HG02870 (cell line): ENCODE measurements at regions not wholly inside any gene's neighbourhood (a gene's known extent, or its start where the extent isn't known, plus 50 kb on each side); places are given as distances from the start of the nearest gene placed in this dataset.

Source experiments
- ATAC-seq: cut with Tn5 transposase; IDR thresholded peaks from one replicate; pipeline ENCODE4 v1.9.1; 2021; ENCODE audit warnings: mild to moderate bottlenecking, moderate library complexity; ENCODE audit not compliant: unreplicated experiment

GRCh38 chr1:235925016-235925415 lies 58.3 kb upstream of the LYST start:
- ATAC-seq = no peak

GRCh38 chr1:235923466-235924021 lies 56.8 kb upstream of the LYST start:
- ATAC-seq = peak; percentile 50

- no peak for ATAC-seq
Measured at GRCh38 chr1:235920596-235921375, 54.1 kb upstream of the LYST start.

DNA sequence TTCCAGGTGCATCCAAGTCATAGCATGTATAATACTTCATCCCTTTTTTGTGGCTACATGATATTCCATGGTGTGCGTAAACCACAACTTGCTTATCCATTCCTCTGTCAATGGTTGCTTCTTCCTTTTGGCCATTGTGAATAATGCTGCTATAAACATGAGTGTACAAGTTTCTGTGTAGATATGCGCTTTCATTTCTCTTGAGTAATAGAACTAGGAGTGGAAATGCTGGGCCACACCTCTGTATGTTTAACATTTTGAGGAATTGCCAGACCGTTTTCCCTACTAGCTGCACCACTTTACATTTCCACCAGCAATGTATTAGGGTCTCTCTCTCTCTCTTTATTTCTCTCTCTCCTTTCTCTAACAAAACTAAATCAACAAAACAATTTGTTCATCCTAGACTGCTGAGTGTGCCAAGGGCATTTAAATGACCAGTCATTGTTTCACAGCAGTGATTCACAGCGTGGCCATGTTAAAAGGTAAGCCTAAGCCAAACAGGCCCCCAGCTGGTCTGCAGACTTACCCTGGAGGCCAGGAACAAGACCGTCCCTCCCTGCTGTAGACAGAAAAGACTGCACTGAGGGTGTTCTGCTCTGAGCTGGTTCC lies 53.2 kb upstream of the LYST start:
- no peak for ATAC-seq

DNA sequence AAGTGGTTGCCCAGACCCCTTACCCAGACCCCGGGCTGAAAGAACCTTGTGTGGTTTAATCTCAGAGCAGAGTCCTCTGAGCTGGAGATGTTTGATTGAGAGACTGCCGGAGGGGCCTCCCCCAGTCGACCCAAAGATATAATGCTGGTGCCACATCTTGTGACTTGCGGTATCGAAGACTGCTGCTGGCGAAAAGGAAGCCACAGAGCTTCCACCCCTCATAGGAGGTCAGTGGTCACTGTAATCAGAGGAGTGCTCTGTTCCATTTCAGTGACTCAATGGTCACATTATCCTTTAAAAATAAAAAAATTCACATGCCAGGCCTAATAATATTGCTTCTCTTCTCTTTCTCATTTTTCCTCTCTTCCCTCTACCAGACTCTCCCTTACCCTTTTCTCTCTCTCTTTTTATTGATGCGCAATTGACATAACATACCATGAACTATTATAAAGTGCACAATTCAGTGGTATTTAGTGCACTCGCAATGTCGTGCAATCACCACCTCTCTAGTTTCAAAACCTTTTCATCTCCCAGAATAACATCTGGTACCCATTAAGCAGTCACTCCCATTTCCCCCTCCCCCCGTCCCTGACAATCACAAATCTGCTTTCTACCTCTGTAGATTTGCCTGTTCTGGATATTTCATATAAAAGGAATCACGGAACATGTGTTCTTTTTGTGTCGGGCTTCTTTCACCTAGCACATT lies 52.6 kb upstream of the LYST start:
- ATAC-seq = no peak

- ATAC-seq = no peak
Measured at GRCh38 chr1:235918465-235918864, 51.8 kb upstream of the LYST start.

GRCh38 chr1:235918032-235918431 lies 51.3 kb upstream of the LYST start:
- ATAC-seq = no peak

DNA sequence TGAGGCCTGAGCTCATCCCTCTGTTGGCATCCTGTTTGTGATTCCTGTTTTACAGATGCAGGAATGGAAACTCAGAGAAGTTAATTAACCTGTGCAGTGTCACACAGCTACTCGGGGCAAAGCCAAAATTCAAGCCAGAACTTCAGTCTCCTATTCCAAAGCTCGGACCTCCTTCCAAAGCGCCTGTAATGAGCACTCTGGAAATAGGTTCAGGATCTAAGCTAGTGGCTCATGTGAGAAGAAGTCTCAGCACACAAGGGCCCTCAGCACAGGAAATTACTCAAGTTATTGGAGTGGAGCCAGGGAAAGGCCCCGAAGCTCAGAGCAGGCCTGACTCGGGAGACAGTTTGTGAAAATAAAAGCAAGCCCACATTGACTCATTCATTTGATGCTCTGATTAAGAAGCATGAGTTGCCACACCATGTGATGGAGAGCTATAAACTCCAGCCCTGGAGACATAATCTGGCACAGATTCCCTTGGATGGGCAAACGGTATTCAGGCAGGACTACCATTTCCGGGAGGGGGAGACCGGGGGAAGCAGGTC lies 50.6 kb upstream of the LYST start:
- peak; percentile 83 for ATAC-seq
